ENCODE measurements at regions not wholly inside any gene's neighbourhood (a gene's known extent, or its start where the extent isn't known, plus 50 kb on each side); places are given as distances from the start of the nearest gene placed in this dataset.

DNA sequence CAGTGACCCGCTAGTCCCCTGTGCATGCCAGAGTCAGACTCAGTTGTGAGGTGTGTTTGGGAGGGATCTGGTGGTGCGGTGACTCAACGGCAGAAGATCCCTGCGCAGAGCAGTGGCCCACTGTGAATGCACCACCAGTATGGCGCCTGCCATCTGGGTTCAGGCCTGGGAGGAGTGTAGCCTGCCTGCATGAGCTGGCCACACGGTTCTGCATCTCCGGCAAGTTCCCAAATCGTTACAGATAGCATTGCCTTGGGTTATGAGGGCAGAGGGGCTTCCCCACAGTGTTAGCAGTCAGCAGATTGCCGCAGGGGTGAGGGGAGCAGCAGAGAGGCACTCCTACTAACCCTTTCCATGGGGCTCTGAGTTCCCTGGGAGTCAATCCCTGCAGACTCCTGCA is 629.6 kb downstream of the TLL1 start:
- H3K36me3 Mint-ChIP-seq (ENCODE audit: low read depth): no peaks in the 10 kb centered on the region
- H3K9me3 Mint-ChIP-seq: no peaks in the 10 kb centered on the region
- H3K4me3 Mint-ChIP-seq: no peak overlapping the region
- H3K27me3 Mint-ChIP-seq: no peaks in the 10 kb centered on the region
- intact Hi-C loops (cut with micrococcal nuclease): no loop called here
- no peaks in the 10 kb centered on the region for H3K4me1 Mint-ChIP-seq
- H3K27ac Mint-ChIP-seq: no peak overlapping the region
- no peak for DNase-seq

DNA sequence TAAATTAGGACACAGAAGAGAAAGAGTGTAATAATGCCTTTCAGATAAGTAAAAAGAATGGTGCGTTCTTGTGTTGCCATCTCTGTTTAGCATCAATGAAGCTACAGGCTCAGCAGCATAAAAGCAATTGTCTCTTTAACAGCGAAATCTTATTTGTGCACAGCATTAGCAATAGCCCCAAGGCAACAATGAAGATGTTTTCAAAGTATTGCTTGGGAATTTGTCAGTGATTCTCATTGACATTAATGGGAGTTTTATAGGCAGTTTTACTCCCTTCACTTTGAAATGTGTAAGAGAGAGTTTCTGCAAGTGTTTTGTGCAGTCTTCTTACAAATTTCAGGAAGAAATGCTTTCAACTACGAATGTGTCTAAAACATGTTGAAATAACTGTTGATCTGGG is 633.0 kb downstream of the TLL1 start:
- H3K27me3 Mint-ChIP-seq: no peaks in the 10 kb centered on the region
- no peak overlapping the region for H3K27ac Mint-ChIP-seq
- no peak overlapping the region for H3K4me3 Mint-ChIP-seq
- no peaks in the 10 kb centered on the region for H3K4me1 Mint-ChIP-seq
- no peak for DNase-seq
- H3K9me3 Mint-ChIP-seq: no peaks in the 10 kb centered on the region
- H3K36me3 Mint-ChIP-seq (ENCODE audit: low read depth): no peaks in the 10 kb centered on the region
- intact Hi-C loops (cut with micrococcal nuclease): no loop called here

DNA sequence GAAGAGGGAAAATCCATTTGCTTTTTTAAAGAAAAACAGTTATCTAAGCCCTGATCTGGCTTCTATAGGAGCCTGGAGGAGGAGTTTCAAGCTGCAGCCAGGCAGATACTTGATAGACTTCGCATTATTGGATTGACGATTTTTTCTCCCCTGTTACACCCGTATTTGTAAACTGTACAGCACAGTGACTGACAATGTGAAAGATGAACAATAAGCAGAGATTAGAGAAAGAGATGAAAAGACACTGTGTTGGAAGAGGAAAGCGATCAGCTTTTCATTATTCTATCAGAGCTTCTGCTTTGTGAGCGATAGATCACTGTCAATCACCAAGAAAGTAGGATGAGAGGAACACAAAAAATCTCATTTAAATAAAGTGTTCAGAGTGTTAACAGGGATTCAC is 639.2 kb downstream of the TLL1 start:
- no peak overlapping the region for H3K4me3 Mint-ChIP-seq
- no peaks in the 10 kb centered on the region for H3K36me3 Mint-ChIP-seq (ENCODE audit: low read depth)
- no peaks in the 10 kb centered on the region for H3K27me3 Mint-ChIP-seq
- H3K4me1 Mint-ChIP-seq: no peaks in the 10 kb centered on the region
- no peaks in the 10 kb centered on the region for H3K9me3 Mint-ChIP-seq
- no peak overlapping the region for H3K27ac Mint-ChIP-seq
- intact Hi-C loops (cut with micrococcal nuclease): no loop called here
- no peak for DNase-seq

DNA sequence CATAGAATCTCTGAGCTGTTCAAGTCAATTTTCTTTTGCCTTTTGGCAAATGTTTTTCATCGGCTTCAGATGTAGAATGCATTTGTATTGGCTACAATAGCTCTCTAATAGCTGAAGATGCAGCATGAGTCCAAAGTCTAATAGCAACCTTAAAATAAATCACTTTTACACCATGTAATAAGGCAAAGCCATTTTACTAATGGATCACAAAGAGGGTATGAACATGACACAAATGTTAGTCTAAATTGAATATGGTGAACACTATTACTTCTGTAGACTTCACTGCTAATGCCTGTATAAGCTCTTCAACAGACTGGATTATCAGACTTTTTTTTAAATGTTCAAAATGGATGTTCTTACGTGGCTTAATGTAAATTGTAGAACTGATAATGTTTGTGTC is 645.3 kb downstream of the TLL1 start:
- intact Hi-C loops (cut with micrococcal nuclease): no loop called here
- Mint-ChIP-seq H3K36me3 (ENCODE audit: low read depth) (no peaks in the 10 kb centered on the region), H3K27me3 (no peaks in the 10 kb centered on the region), H3K9me3 (no peaks in the 10 kb centered on the region), H3K4me1 (no peaks in the 10 kb centered on the region), H3K27ac (no peak overlapping the region), H3K4me3 (no peak overlapping the region)
- no peak for DNase-seq

DNA sequence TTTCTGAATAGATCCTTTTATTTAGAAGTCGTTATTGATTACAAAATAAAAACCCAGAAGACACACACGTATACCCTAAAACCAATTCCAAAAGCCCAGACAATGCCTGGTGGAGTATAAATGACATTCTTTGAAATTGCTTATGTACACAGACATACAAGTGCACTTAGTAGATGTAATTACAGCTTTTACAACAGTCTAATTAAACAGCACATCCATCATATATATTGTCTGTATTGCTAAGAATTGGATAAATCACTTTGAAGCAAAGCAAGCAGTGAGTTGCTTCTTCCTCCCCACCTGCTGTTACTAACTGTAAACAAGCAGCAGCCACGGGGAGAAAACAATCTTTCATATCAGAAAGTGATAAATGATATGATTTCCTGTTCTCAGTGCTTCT is 645.7 kb downstream of the TLL1 start:
- H3K9me3 Mint-ChIP-seq: no peaks in the 10 kb centered on the region
- intact Hi-C loops (cut with micrococcal nuclease): no loop called here

DNA sequence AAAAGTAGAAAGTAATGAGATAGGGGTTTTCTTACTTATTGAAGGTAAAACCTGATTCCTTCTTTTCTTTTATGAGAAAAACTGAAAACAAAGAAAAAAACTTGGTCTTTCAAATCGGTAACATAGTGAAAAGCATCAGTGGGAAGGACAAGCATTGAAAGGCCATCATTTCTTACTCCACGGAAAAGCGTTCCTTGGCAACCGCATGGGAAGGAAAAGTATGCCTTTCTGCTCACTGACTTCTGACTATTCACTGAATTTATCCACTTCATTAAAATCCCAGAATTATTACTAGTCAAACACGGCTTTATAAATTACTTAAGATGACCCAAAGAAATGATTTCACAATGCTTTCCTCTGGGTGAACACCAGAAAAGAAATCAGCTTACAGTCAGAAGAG is 646.7 kb downstream of the TLL1 start:
- Mint-ChIP-seq H3K27me3 (no peaks in the 10 kb centered on the region), H3K27ac (no peak overlapping the region), H3K4me3 (no peak overlapping the region), H3K4me1 (no peaks in the 10 kb centered on the region), H3K9me3 (no peaks in the 10 kb centered on the region), H3K36me3 (ENCODE audit: low read depth) (no peaks in the 10 kb centered on the region)
- intact Hi-C loops (cut with micrococcal nuclease): no loop called here
- DNase-seq: no peak

More for the DNA sequence above, 645.7 kb downstream of the TLL1 start:
- no peak overlapping the region for H3K27ac Mint-ChIP-seq
- no peaks in the 10 kb centered on the region for H3K36me3 Mint-ChIP-seq (ENCODE audit: low read depth)
- no peaks in the 10 kb centered on the region for H3K4me1 Mint-ChIP-seq
- H3K27me3 Mint-ChIP-seq: no peaks in the 10 kb centered on the region
- no peak for DNase-seq
- H3K4me3 Mint-ChIP-seq: no peak overlapping the region

DNA sequence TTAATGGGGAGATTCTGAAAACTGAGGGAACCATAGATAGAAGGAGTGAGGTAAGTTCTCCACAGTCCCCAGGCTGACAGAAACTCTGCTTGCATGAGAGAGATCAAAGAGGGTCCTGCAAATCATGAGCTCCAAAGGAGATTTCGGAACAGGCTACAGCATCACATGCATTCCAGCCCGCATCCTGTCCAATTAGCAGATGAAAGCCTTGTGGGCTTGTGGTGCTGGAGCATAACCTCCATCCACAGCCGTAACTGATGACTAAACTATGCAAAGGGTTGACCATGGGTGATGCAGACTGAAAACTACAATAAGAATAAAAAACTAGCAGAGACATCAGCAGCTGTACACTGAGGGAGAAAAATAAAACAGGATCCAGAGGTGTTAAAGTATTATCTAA is 654.5 kb downstream of the TLL1 start:
- Mint-ChIP-seq H3K36me3 (ENCODE audit: low read depth) (no peaks in the 10 kb centered on the region), H3K4me1 (no peaks in the 10 kb centered on the region), H3K27ac (no peak overlapping the region), H3K27me3 (no peaks in the 10 kb centered on the region), H3K4me3 (no peak overlapping the region), H3K9me3 (no peaks in the 10 kb centered on the region)
- intact Hi-C loops (cut with micrococcal nuclease): no loop called here
- DNase-seq: no peak

DNA sequence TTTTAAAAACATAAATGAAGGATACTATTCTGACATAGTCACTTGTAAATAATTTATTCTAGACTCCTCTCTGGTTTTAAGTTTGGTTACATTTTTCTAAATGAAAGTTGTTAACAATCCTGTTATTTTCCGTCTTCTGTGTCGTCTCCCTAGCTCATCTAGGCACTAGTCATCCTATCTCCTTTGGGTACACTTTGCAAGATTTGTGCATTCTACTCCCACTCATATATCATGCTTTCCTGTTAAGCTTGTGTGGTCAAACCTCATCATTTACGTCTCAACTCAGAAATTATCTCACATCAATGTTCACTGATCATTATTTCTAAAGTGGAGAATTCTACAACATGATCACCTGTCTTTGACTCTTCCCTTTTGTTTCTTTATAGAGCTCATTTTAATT is 658.7 kb downstream of the TLL1 start:
- Mint-ChIP-seq H3K4me1 (no peaks in the 10 kb centered on the region), H3K27me3 (no peaks in the 10 kb centered on the region), H3K36me3 (ENCODE audit: low read depth) (no peaks in the 10 kb centered on the region), H3K27ac (no peak overlapping the region), H3K4me3 (no peak overlapping the region), H3K9me3 (no peaks in the 10 kb centered on the region)
- intact Hi-C loops (cut with micrococcal nuclease): no loop called here
- DNase-seq: no peak

DNA sequence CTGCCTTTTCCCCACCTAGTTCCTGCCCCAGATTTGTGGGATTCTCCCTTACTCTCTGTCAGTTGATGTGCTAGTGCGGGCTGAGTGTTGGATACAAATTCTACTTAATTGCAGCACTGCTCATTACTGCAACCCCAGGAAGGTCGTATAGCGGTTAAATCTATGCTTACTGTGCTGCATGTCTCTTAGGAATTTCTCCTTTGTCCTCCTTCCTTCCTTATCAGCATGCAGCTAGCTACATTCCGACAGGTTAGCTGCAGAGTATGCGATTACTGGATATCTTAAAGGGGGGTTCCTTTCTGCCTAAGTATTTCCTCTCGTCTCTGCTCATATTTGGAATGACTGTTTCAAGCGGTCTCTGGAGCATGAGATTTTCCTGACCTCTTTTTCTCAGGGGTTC is 662.8 kb downstream of the TLL1 start:
- Mint-ChIP-seq H3K4me1 (no peaks in the 10 kb centered on the region), H3K27me3 (no peaks in the 10 kb centered on the region), H3K27ac (no peak overlapping the region), H3K4me3 (no peak overlapping the region), H3K9me3 (no peaks in the 10 kb centered on the region), H3K36me3 (ENCODE audit: low read depth) (no peaks in the 10 kb centered on the region)
- no peak for DNase-seq
- intact Hi-C loops (cut with micrococcal nuclease): no loop called here

DNA sequence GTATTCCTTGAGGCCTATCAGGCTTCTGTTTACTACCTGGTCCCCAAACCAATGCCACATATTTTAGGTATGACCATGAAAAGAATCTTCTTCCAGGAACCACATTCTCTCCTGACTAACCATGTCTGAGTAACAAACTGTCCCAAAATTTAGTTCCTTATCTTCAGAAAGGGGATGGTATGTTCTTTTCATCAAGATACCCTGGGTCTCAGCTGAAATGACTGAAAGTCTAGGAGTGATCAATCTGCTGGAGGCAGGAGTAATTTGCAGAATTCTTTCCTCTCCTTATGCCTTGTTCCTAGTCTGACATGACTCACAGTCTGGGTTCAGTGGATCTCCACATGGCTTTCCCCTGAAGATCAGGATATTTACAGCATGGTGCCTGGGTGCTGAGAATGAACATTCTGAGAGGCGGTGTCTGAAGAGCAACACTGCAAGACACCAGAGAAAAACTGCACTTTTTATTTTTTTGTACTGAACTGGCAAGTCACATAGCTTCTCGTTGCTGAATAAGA is 665.5 kb downstream of the TLL1 start:
- H3K27ac Mint-ChIP-seq: no peak overlapping the region
- no peaks in the 10 kb centered on the region for H3K36me3 Mint-ChIP-seq (ENCODE audit: low read depth)
- H3K9me3 Mint-ChIP-seq: no peaks in the 10 kb centered on the region
- DNase-seq: no peak
- no peak overlapping the region for H3K4me3 Mint-ChIP-seq
- no peaks in the 10 kb centered on the region for H3K4me1 Mint-ChIP-seq
- no peaks in the 10 kb centered on the region for H3K27me3 Mint-ChIP-seq
- intact Hi-C loops (cut with micrococcal nuclease): no loop called here

DNA sequence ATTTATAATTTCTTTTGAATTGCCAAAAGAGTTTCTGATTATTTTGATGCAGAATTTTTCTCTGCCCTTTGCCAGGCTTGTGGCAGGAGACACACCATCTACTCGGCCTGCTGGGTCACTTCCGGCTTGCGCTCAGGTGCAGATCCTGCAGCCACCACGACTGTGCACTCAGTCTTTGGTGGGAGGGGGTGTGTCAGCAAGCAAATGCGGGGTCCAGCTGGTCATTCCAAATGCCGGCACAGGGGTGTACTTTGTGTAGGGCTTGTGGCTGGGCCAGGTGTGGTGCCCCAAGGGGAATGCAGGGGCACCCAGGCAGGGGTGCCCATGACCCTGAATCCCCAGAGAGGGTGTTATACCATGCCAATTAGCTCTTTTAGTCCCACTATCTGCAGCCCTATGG is 673.0 kb downstream of the TLL1 start:
- Mint-ChIP-seq H3K36me3 (ENCODE audit: low read depth) (no peaks in the 10 kb centered on the region), H3K27me3 (no peaks in the 10 kb centered on the region), H3K27ac (no peak overlapping the region), H3K4me3 (no peak overlapping the region), H3K9me3 (no peaks in the 10 kb centered on the region), H3K4me1 (no peaks in the 10 kb centered on the region)
- intact Hi-C loops (cut with micrococcal nuclease): no loop called here
- DNase-seq: no peak

DNA sequence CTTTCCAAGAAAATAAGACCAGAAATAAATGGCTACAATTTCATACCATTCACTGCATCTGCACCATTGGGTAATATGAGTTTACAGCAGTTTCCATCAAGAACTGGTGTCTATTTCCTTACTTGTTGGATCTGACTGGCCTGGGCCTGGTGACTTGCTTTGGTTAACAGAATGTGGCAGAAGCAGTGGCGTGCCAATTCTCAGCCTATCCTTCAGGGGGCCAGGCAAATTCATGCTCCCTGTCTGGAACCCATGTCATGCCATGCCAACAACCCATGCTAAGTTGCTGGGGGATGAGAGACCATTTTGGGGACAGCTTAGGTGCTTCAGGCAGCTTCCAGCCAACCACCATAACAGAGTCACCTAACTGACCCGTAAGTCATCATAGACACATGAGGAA is 656.7 kb downstream of the SPOCK3 start:
- no peak overlapping the region for H3K4me3 Mint-ChIP-seq
- no peaks in the 10 kb centered on the region for H3K27me3 Mint-ChIP-seq
- intact Hi-C loops (cut with micrococcal nuclease): no loop called here
- H3K27ac Mint-ChIP-seq: no peak overlapping the region
- H3K4me1 Mint-ChIP-seq: no peaks in the 10 kb centered on the region
- no peak for DNase-seq
- H3K36me3 Mint-ChIP-seq (ENCODE audit: low read depth): no peaks in the 10 kb centered on the region
- H3K9me3 Mint-ChIP-seq: no peaks in the 10 kb centered on the region

DNA sequence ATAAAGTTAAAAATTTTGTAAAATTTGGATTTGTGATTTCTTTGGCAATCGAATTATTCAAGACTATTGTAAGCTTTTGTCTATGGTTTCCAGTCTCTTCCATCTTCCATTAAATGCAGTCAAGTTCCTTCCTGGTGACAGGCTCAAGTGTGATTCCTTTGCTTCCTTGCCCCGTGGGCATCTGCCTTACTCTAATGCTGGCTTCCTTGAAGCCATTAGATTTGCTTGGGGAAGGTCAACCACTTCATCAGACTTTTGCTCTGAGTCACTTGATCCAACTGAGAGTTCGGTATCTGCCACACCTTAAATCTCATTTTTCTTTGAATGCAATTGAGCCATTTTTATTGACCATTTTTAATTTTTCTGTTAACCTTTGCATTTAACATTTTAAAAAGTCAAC is 648.8 kb downstream of the SPOCK3 start:
- H3K27ac Mint-ChIP-seq: no peak overlapping the region
- no peaks in the 10 kb centered on the region for H3K27me3 Mint-ChIP-seq
- no peaks in the 10 kb centered on the region for H3K9me3 Mint-ChIP-seq
- DNase-seq: no peak
- intact Hi-C loops (cut with micrococcal nuclease): no loop called here
- H3K36me3 Mint-ChIP-seq (ENCODE audit: low read depth): no peaks in the 10 kb centered on the region
- no peak overlapping the region for H3K4me3 Mint-ChIP-seq
- H3K4me1 Mint-ChIP-seq: no peaks in the 10 kb centered on the region

DNA sequence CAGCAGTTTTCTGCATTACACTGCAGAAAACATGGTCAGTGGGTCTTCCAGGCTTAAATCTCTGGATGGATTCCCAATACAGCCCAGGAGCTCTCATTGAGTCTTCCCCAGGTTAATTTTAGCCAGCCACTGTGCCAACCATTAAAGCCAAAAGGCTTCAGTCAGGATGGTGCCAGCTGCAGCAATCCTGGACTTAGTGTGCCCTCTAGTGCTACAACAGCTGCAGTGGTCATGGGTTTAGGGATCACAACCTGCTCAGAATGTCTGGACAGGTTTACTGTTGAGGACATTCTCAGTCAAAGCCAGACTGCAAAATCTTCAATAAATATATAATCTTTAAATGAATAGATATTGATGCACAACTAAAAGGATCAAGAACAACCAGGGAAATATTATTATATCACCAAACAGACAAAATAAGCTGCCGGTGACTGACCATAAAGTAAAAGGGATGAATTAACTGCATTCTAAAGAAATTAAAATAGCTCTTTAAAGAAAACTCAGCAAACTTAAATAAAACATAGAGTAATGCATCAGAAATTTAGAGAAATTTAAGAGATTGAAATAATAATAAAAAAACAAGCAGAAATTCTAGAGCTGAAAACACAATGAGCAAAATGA is 639.9 kb downstream of the SPOCK3 start:
- H3K4me3 Mint-ChIP-seq: no peak overlapping the region
- intact Hi-C loops (cut with micrococcal nuclease): no loop called here
- no peaks in the 10 kb centered on the region for H3K4me1 Mint-ChIP-seq
- H3K27me3 Mint-ChIP-seq: no peaks in the 10 kb centered on the region
- no peaks in the 10 kb centered on the region for H3K36me3 Mint-ChIP-seq (ENCODE audit: low read depth)
- no peak for DNase-seq
- H3K9me3 Mint-ChIP-seq: no peaks in the 10 kb centered on the region
- H3K27ac Mint-ChIP-seq: peak overlapping the region; percentile 21

DNA sequence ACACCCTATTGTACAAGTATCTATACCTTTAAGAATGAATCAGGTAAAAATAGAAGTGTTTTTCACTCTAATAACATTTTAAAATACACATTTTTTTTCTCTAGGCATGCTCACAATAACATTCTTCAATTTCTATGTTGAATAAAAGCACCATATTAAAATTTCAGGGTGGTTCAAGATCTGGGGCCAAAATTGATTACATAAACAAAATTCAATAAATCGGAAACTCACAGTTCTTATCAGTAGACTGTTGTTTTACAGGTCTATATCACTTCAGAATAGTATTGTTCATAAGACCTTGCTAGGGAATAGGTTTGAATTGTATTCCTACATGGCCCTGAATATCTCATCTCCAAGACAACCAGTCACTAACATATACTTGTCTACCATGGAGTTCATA is 634.0 kb downstream of the SPOCK3 start:
- H3K9me3 Mint-ChIP-seq: peaks cover 4% of the 10 kb centered on the region
- no peak overlapping the region for H3K4me3 Mint-ChIP-seq
- no peaks in the 10 kb centered on the region for H3K4me1 Mint-ChIP-seq
- no peak overlapping the region for H3K27ac Mint-ChIP-seq
- intact Hi-C loops (cut with micrococcal nuclease): no loop called here
- H3K36me3 Mint-ChIP-seq (ENCODE audit: low read depth): no peaks in the 10 kb centered on the region
- DNase-seq: no peak
- no peaks in the 10 kb centered on the region for H3K27me3 Mint-ChIP-seq
